SK-N-MC (cell line): ENCODE measurements at regions not wholly inside any gene's neighbourhood (a gene's known extent, or its start where the extent isn't known, plus 50 kb on each side); places are given as distances from the start of the nearest gene placed in this dataset.

ENCODE experiments used
- DNase-seq: peaks from one replicate; pipeline ENCODE4 v3.0.0-alpha.2; 2011; ENCODE audit warnings: low read depth, low spot score
- H3K27ac ChIP-seq: fragments of 200-600 bp; sonication (generic); 2 replicates; pipeline ENCODE4 v1.5.1; 2016; ENCODE audit warnings: mixed run types
- H3K36me3 ChIP-seq: fragments of 200-600 bp; sonication (generic); 2 replicates; pipeline ENCODE4 v1.6.1; 2017; ENCODE audit warnings: antibody characterized with exemption, low read length, mixed read lengths; ENCODE audit not compliant: insufficient read depth
- H3K4me3 ChIP-seq: fragments of 200-600 bp; sonication (generic); 2 replicates; pipeline ENCODE4 v1.5.1; 2016
- H3K9ac ChIP-seq: fragments of 200-600 bp; sonication (generic); 2 replicates; pipeline ENCODE4 v1.8.0; 2017; ENCODE audit warnings: mixed run types, mixed read lengths; ENCODE audit not compliant: insufficient read length
- H3K9me3 ChIP-seq: fragments of 200-600 bp; sonication (generic); 2 replicates; pipeline ENCODE4 v1.6.1; 2017; ENCODE audit warnings: low read depth, mild to moderate bottlenecking, antibody characterized with exemption, low read length, moderate library complexity, mixed read lengths
- EZH2 ChIP-seq: fragments of 200-600 bp; sonication (generic); IDR thresholded peaks from one replicate; pipeline ENCODE4 v1.6.1; 2017; ENCODE audit warnings: antibody characterized with exemption
- FOXP2 ChIP-seq: optimal IDR thresholded peaks from 2 replicates; pipeline ENCODE3; 2011; ENCODE audit warnings: mild to moderate bottlenecking, moderate library complexity; ENCODE audit not compliant: insufficient read depth; ENCODE audit errors: extremely low read length, control extremely low read depth
- POLR2AphosphoS5 ChIP-seq: IDR thresholded peaks from 2 replicates; pipeline ENCODE4 v1.6.1; 2012; ENCODE audit warnings: mild to moderate bottlenecking, low read depth, low read length, borderline replicate concordance

- no peaks in the 10 kb centered on the region for H3K36me3 ChIP-seq
- no peak overlapping the region for H3K4me3 ChIP-seq
- no peak overlapping the region for H3K27ac ChIP-seq
- TF ChIP-seq POLR2AphosphoS5 = no peak
- TF ChIP-seq FOXP2 = no peak
- no peak for TF ChIP-seq EZH2
- DNase-seq = no peak
- H3K9ac ChIP-seq = no peak overlapping the region
- H3K9me3 ChIP-seq = no peaks in the 10 kb centered on the region
Observed at GRCh38 chr9:2495221-2496005, 126.2 kb upstream of the VLDLR start.

- no peak for DNase-seq
- H3K4me3 ChIP-seq = no peak overlapping the region
- TF ChIP-seq EZH2 = no peak
- TF ChIP-seq FOXP2 = no peak
- TF ChIP-seq POLR2AphosphoS5 = no peak
Observed at GRCh38 chr9:2496169-2496568, 125.4 kb upstream of the VLDLR start.

GRCh38 chr9:2496934-2497333, 124.7 kb upstream of the VLDLR start:
- no peak for TF ChIP-seq FOXP2
- no peak for TF ChIP-seq POLR2AphosphoS5
- TF ChIP-seq EZH2 = no peak
- Histone ChIP-seq H3K9ac (no peak overlapping the region), H3K9me3 (no peaks in the 10 kb centered on the region), H3K27ac (no peak overlapping the region), H3K36me3 (no peaks in the 10 kb centered on the region), H3K4me3 (no peak overlapping the region)
- no peak for DNase-seq

More at GRCh38 chr9:2496169-2496568, 125.4 kb upstream of the VLDLR start:
- H3K36me3 ChIP-seq = no peaks in the 10 kb centered on the region
- H3K27ac ChIP-seq = no peak overlapping the region
- H3K9ac ChIP-seq = no peak overlapping the region
- no peaks in the 10 kb centered on the region for H3K9me3 ChIP-seq

- no peak for DNase-seq
- H3K9me3 ChIP-seq = no peaks in the 10 kb centered on the region
- H3K27ac ChIP-seq = no peak overlapping the region
- H3K36me3 ChIP-seq = no peaks in the 10 kb centered on the region
- TF ChIP-seq POLR2AphosphoS5 (no peak), FOXP2 (no peak), EZH2 (no peak)
- H3K9ac ChIP-seq = no peak overlapping the region
- H3K4me3 ChIP-seq = no peak overlapping the region
Observed at GRCh38 chr9:2497666-2498400, 123.8 kb upstream of the VLDLR start.

GRCh38 chr9:2502210-2502609, 119.4 kb upstream of the VLDLR start:
- Histone ChIP-seq H3K4me3 (no peak overlapping the region), H3K9ac (no peak overlapping the region), H3K36me3 (no peaks in the 10 kb centered on the region), H3K27ac (no peak overlapping the region), H3K9me3 (no peaks in the 10 kb centered on the region)
- TF ChIP-seq EZH2 (no peak), FOXP2 (no peak), POLR2AphosphoS5 (no peak)
- no peak for DNase-seq

- TF ChIP-seq FOXP2 (no peak), EZH2 (no peak), POLR2AphosphoS5 (no peak)
- H3K36me3 ChIP-seq = no peaks in the 10 kb centered on the region
- no peak overlapping the region for H3K4me3 ChIP-seq
- no peak overlapping the region for H3K9ac ChIP-seq
- no peak for DNase-seq
- no peak overlapping the region for H3K27ac ChIP-seq
- no peaks in the 10 kb centered on the region for H3K9me3 ChIP-seq
Observed at GRCh38 chr9:2502760-2503159, 118.8 kb upstream of the VLDLR start.

GRCh38 chr9:2506321-2506720, 115.3 kb upstream of the VLDLR start:
- H3K9ac ChIP-seq = no peak overlapping the region
- DNase-seq = no peak
- H3K27ac ChIP-seq = no peak overlapping the region
- H3K9me3 ChIP-seq = no peaks in the 10 kb centered on the region
- TF ChIP-seq POLR2AphosphoS5 (no peak), FOXP2 (no peak), EZH2 (no peak)
- H3K4me3 ChIP-seq = no peak overlapping the region
- H3K36me3 ChIP-seq = no peaks in the 10 kb centered on the region

- H3K4me3 ChIP-seq = no peak overlapping the region
- no peak overlapping the region for H3K9ac ChIP-seq
- no peaks in the 10 kb centered on the region for H3K9me3 ChIP-seq
- TF ChIP-seq EZH2 = no peak
- TF ChIP-seq POLR2AphosphoS5 = no peak
- no peak for TF ChIP-seq FOXP2
- no peak overlapping the region for H3K27ac ChIP-seq
- no peaks in the 10 kb centered on the region for H3K36me3 ChIP-seq
- no peak for DNase-seq
Observed at GRCh38 chr9:2523591-2523990, 98.0 kb upstream of the VLDLR start.
